Chondrocyte (in vitro differentiated cells): ENCODE measurements at regions not wholly inside any gene's neighbourhood (a gene's known extent, or its start where the extent isn't known, plus 50 kb on each side); places are given as distances from the start of the nearest gene placed in this dataset.

Source experiments
- DNase-seq: peaks from one replicate; pipeline ENCODE4 v3.0.0; 2021; ENCODE audit warnings: mixed read lengths, low spot score
- H3K27ac Mint-ChIP-seq: one replicate; pipeline ENCODE4 v1.8.0; 2021; ENCODE audit warnings: mild to moderate bottlenecking, moderate library complexity, mixed read lengths; ENCODE audit not compliant: unreplicated experiment
- H3K27me3 Mint-ChIP-seq: 2 replicates; pipeline ENCODE4 v1.8.0; 2021; ENCODE audit warnings: low read depth, mixed read lengths
- H3K36me3 Mint-ChIP-seq: 2 replicates; pipeline ENCODE4 v1.8.0; 2021; ENCODE audit warnings: low read depth, mixed read lengths
- H3K4me1 Mint-ChIP-seq: 2 replicates; pipeline ENCODE4 v1.8.0; 2021; ENCODE audit warnings: low read depth, mild to moderate bottlenecking, mixed read lengths
- H3K4me3 Mint-ChIP-seq: one replicate; pipeline ENCODE4 v1.8.0; 2021; ENCODE audit warnings: mild to moderate bottlenecking, moderate library complexity, mixed read lengths; ENCODE audit not compliant: unreplicated experiment
- H3K9me3 Mint-ChIP-seq: 2 replicates; pipeline ENCODE4 v1.8.0; 2021; ENCODE audit warnings: low read depth, mixed read lengths
- CTCF ChIP-seq: fragments of 200-600 bp; sonication (generic); IDR thresholded peaks from 2 replicates; pipeline ENCODE4 v1.5.0; 2021; ENCODE audit warnings: antibody characterized with exemption, mild to moderate bottlenecking, moderate library complexity

GRCh38 chr12:13348464-13348863 is 151.9 kb downstream of the EMP1 start:
- Mint-ChIP-seq H3K4me3 (no peak overlapping the region), H3K9me3 (no peaks in the 10 kb centered on the region), H3K27ac (no peak overlapping the region), H3K4me1 (peaks cover 23% of the 10 kb centered on the region), H3K27me3 (peaks cover 5% of the 10 kb centered on the region), H3K36me3 (no peaks in the 10 kb centered on the region)
- DNase-seq = no peak
- no peak for TF ChIP-seq CTCF

GRCh38 chr12:13347241-13348043 is 150.9 kb downstream of the EMP1 start:
- no peaks in the 10 kb centered on the region for H3K9me3 Mint-ChIP-seq
- peak; percentile 26 for TF ChIP-seq CTCF
- H3K27me3 Mint-ChIP-seq = peaks cover 5% of the 10 kb centered on the region
- no peaks in the 10 kb centered on the region for H3K36me3 Mint-ChIP-seq
- DNase-seq = no peak
- H3K4me1 Mint-ChIP-seq = peaks cover 23% of the 10 kb centered on the region
- no peak overlapping the region for H3K4me3 Mint-ChIP-seq
- H3K27ac Mint-ChIP-seq = peak overlapping the region; percentile 27

GRCh38 chr12:13345722-13346121 is 149.2 kb downstream of the EMP1 start:
- H3K27me3 Mint-ChIP-seq = no peaks in the 10 kb centered on the region
- DNase-seq = no peak
- H3K9me3 Mint-ChIP-seq = peaks cover 2% of the 10 kb centered on the region
- H3K27ac Mint-ChIP-seq = no peak overlapping the region
- H3K4me1 Mint-ChIP-seq = peaks cover 23% of the 10 kb centered on the region
- no peaks in the 10 kb centered on the region for H3K36me3 Mint-ChIP-seq
- no peak overlapping the region for H3K4me3 Mint-ChIP-seq
- TF ChIP-seq CTCF = no peak

- Mint-ChIP-seq H3K36me3 (no peaks in the 10 kb centered on the region), H3K27me3 (no peaks in the 10 kb centered on the region), H3K4me3 (no peak overlapping the region), H3K9me3 (peaks cover 5% of the 10 kb centered on the region), H3K4me1 (peaks cover 29% of the 10 kb centered on the region), H3K27ac (no peak overlapping the region)
- no peak for DNase-seq
- no peak for TF ChIP-seq CTCF
These were observed 146.8 kb downstream of the EMP1 start for GRCh38 chr12:13343375-13343774.

GRCh38 chr12:13342971-13343370 is 146.4 kb downstream of the EMP1 start:
- no peak for DNase-seq
- no peak overlapping the region for H3K4me3 Mint-ChIP-seq
- no peaks in the 10 kb centered on the region for H3K27me3 Mint-ChIP-seq
- no peaks in the 10 kb centered on the region for H3K36me3 Mint-ChIP-seq
- H3K4me1 Mint-ChIP-seq = peaks cover 25% of the 10 kb centered on the region
- no peak overlapping the region for H3K27ac Mint-ChIP-seq
- peaks cover 5% of the 10 kb centered on the region for H3K9me3 Mint-ChIP-seq
- no peak for TF ChIP-seq CTCF
